ENCODE measurements at regions not wholly inside any gene's neighbourhood (a gene's known extent, or its start where the extent isn't known, plus 50 kb on each side); places are given as distances from the start of the nearest gene placed in this dataset.

GRCh38 chr4:22596409-22596808, 80.5 kb upstream of the ADGRA3 start:
- TF ChIP-seq CTCF (IDR thresholded peaks at IDR 0.05; ENCODE audit: low read length): no peak
- no peak for TF ChIP-seq EZH2 (IDR thresholded peaks at IDR 0.05; ENCODE audit: borderline replicate concordance, low read length)

All from OCI-LY1 (cell line).